ENCODE measurements at regions not wholly inside any gene's neighbourhood (a gene's known extent, or its start where the extent isn't known, plus 50 kb on each side); places are given as distances from the start of the nearest gene placed in this dataset.
"Not testable (repeated sequence)": the region's sequence is repeated elsewhere in the genome, so short reads cannot be mapped to it uniquely, and the experiment has no call there.

DNA sequence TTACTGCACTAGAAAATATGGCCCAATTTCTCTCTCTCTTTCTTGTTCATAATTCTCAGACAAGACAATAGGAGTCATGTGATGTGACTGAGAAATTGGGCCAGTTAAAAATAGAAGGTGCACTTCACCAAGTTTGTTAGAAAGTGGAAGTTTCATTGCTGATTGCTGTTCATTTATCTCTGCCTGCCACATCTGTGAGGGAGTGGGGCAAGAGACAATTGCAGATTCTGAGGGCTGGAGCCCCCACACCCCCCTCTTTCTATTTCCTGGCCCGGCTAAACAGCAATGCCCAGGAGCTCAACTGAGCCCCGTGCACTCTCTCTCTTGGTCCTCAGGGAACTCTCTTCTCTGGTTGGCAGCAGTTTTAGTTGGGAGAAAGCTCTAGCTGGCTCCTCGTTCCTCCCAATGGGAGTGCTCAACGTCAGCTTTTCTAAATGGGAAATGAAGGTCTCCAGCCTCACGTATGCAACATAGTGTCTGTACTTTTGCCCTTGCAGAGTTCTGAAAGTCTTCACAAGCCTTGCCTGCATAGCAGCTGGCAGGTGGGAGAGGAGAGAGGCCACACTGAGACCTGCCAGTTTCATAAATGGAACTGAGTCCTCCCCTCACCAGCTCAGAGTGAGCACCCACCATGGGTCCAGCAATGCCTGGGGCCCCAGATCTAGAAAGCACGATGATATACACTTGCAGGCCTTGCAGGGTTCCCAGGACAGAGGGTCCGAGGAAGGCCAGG lies 115.7 kb downstream of the MYCN start:
- DNase-seq (ENCODE audit: low read depth): no peak

- DNase-seq (ENCODE audit: low read depth): no peak
Observed at GRCh38 chr2:16053437-16054257, 113.3 kb downstream of the MYCN start.

- DNase-seq (ENCODE audit: low read depth): not testable (repeated sequence)
Observed at GRCh38 chr2:16052571-16053052, 112.3 kb downstream of the MYCN start.

DNA sequence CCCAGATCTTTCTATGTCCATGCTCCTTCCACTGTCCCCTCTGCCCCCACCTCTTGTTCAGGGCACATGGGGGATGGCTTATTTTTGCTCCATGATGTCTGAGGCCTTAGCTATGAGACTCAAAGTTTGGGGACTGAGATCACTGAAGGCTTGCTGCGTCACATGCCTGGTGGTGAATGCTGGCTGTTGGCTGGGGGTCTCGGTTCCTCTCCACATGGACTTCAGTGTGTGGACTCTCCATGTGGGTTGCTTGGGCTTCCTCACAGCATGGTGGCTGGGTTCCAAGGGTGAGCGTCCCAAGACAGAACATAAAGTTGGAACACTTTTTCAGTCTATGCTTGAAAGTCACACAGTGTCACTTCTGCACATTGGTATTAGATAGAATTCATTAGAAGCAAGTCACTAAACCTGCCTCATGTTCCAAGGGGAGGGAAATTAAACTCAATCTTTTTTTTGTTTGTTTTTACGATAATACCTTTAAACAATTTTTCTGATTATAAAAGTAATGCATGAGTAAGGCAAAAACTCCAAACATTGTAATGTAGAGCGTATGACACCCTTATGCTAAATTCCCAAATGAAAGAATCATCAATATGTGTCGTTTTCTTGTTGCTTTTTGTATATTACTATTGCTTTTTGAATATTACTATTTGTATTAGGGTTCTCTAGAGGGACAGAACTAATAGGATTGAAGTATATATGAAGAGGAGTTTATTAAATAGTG lies 111.7 kb downstream of the MYCN start:
- DNase-seq (ENCODE audit: low read depth): no peak

DNA sequence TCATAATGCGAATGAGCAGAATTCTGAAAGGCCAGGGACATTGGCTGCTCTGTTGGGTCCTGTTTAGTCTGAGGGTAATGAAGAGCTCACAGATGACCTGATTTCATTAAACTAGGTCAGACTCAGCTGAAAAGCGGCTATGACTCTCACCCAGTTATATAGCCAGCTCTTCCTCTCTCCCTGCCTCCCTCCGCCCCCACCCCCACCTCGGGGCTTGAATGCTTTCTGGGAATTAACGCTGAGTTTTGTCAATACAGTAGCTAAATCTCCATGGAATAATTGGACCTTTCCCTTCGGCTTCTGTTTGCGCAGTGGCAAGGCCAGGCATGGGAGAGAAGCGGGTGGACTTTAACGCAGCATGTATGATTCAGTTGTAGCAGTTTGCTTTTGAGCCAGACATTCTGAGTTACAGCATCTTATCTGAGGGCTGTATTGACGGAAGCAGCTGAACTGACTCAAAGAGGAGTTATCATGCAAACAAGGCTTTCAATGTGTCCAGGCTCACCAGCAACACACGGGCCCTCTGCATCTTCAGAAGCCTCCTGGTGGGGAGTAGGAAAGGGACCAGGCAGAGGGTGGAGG lies 110.6 kb downstream of the MYCN start:
- DNase-seq (ENCODE audit: low read depth): no peak

GRCh38 chr2:16050261-16050907 lies 110.0 kb downstream of the MYCN start:
- DNase-seq (ENCODE audit: low read depth): no peak

DNA sequence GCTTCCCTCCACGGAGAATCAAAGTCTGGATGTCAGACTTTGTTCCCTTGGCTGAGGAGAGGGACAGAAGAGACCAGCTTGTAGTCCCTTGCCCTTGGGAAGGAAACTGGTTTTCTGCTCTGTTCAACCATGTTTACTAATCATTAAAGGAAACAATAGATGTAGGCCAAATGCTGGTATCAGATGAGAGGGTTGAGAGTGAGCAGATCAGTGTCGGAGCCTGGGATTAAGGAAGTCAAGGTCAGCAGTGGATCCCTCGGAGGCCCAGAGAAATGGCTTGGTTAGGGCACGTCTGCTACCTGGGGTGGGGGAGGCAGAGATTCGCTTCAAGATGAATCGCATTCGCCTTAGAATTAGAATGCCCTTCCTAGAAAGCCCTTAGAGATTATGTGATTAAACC lies 109.1 kb downstream of the MYCN start:
- no peak for DNase-seq (ENCODE audit: low read depth)

DNA sequence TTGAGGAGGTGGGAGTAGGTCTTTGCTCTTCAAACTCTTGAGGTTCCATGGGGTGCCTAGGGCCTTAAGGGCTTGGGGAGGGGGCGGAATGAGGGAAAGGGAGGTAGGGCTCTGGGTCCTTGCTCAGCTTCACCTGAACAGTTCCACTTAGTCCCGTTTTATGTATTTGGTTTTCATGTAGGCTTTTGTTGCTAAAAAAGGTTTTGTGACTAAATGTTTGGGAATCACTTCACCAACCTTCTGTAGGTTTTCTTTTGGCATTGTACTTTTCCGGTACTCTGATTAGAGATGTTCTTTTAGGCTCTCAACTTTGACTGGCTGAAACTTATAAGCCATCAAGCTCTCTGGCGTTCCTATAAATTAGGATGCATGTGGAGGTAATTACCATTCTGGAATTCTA lies 108.1 kb downstream of the MYCN start:
- DNase-seq (ENCODE audit: low read depth): no peak

- DNase-seq (ENCODE audit: low read depth): no peak
Observed at GRCh38 chr2:16047701-16048100, 107.4 kb downstream of the MYCN start.

- no peak for DNase-seq (ENCODE audit: low read depth)
Observed at GRCh38 chr2:16046649-16047048, 106.3 kb downstream of the MYCN start.

DNA sequence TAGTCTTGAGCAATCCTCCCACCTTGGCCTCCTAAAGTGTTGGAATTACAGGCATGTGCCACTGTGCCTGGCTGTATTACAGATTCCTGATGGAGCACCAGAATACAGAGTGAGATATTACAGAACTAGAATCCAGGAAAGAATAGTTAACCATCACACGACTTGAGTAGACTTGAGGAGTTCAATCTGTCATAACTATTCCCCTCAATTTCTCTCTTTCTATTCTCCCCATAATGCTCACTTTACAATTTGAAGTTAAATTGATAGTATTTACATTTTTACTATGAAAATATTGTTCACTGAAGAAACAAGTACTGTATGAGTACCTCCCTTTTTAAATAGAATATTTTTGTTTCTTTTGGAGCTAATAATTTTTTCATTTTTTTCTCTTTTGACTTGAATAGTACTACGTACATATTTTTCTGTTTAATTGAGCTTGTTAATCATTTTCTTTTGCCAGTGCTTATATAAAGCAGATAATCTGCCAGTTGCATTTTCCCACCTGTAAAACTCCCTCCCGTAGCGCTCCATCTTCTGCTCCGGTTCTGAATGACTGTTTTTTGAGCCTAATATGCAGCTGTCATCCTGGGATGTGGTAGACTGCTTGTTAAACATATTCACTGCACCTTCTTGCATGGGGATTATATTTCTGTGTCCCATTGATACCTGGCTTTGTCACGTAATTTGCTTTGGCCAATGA lies 105.5 kb downstream of the MYCN start:
- DNase-seq (ENCODE audit: low read depth): no peak

DNA sequence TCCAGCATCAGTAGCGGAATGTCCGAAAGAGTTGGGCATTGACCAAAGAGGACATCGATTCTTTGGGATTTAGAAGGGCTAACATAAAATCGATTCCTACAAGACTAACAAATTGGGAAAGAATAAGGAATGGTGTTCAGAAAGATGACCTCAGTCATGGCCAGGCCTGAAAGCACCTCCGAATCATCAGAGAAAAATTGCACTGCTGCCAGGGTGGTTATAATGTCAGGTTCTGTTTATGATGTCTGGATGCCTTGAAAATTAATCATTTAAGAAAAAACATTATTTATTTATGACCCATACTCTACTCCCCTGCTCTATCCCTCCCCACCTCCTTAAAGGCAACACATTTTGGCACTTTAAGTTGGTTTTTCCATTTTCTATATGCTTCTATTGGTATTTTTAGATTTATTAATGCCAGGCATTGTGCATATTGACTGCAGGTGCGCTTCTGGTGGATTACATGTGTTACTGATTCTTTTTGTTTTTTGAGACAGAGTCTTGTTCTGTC lies 104.7 kb downstream of the MYCN start:
- DNase-seq (ENCODE audit: low read depth): no peak

GRCh38 chr2:16043627-16044026 lies 103.3 kb downstream of the MYCN start:
- no peak for DNase-seq (ENCODE audit: low read depth)

- no peak for DNase-seq (ENCODE audit: low read depth)
Observed at GRCh38 chr2:16043192-16043591, 102.8 kb downstream of the MYCN start.

GRCh38 chr2:16042201-16042700 lies 101.9 kb downstream of the MYCN start:
- no peak for DNase-seq (ENCODE audit: low read depth)

- DNase-seq (ENCODE audit: low read depth): no peak
Observed at GRCh38 chr2:16040271-16041010, 100.1 kb downstream of the MYCN start.

GRCh38 chr2:16039823-16040222 lies 99.5 kb downstream of the MYCN start:
- no peak for DNase-seq (ENCODE audit: low read depth)

GRCh38 chr2:16039055-16039454 lies 98.7 kb downstream of the MYCN start:
- DNase-seq (ENCODE audit: low read depth): no peak

DNA sequence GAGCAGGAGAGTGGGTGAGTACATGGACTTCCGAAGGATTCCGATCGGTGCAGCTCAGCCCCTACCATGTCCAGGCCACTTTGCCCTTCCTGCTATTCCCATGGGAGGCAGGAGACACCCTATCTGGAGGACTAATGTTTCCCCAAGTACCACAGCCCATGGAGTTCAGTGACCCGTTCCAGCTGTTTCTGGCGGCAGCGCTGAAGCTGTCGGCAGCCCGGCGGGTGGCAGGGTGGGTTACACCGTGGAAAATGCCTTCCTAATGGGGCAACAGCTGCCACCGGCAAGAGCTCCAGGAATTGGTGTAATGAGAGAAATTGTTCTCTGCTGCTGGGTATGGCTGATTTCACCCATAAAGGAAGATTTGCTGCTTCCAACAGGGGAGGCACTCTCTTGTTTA lies 98.3 kb downstream of the MYCN start:
- DNase-seq (ENCODE audit: low read depth): no peak

Measured in RPMI7951 (cell line).